DMS 273 (cell line): ENCODE measurements at regions not wholly inside any gene's neighbourhood (a gene's known extent, or its start where the extent isn't known, plus 50 kb on each side); places are given as distances from the start of the nearest gene placed in this dataset.

Experiments
- DNase-seq: peaks from one replicate; lab custom pipeline; 2025; ENCODE audit not compliant: unreplicated experiment; lab: John Stamatoyannopoulos, UW

DNA sequence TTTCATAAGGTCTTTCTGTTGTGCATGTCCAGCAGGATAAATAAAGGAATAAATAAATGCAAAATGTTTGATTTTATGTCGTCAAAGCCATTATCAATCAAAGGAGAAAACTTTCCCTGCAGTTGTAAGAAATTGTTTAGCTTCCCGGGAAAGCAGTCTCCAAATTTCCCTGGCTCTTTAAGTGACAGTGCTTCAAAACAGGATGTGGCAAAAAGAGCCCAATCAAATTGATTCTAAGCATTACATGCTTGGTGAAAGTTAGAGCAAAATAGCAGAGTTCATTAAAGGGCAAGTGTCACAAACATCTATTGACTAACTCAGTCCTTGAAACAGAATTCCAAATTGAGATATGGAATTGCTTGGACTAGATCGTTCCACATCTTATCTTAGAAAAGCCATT is 704.1 kb downstream of the PRELID2 start:
- DNase-seq, result no peak

DNA sequence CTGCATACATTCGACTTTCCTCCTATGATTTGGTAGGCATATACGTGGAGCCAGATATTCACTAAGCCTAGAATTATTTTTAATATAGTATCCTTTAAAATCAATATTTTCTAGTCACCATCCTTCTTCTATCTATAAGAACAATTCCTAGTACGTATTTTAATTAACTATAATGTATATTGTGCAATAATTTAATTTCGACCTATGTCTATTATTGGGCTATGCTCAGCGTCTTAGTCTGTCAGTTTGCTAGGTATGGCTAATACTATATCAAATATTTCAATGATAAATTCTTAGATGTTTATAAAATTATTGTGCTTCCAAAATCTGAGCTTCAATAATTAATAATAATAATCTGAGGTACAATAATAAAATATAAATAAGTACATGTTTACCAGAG is 705.3 kb downstream of the PRELID2 start:
- DNase-seq, result no peak

DNA sequence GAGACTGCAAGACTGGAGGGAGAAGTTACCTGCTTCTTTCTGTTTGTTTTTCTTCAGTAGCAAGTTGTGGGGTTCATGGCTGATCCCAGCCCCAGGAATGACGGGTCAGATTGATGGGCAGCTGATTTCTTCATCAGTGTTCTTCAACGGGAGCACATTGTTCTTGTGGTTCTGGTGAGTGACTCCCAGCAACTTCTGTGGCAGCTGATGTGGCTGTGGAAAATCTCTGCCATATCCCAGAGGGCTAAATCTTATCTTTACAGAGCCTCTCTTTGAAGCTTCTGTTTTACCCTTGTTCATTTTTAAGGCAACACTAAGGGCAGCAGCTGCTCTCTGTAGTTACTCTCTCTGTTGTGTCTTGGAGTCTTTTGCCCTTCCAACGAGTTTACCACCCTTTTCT is 710.3 kb downstream of the PRELID2 start:
- no peak for DNase-seq

DNA sequence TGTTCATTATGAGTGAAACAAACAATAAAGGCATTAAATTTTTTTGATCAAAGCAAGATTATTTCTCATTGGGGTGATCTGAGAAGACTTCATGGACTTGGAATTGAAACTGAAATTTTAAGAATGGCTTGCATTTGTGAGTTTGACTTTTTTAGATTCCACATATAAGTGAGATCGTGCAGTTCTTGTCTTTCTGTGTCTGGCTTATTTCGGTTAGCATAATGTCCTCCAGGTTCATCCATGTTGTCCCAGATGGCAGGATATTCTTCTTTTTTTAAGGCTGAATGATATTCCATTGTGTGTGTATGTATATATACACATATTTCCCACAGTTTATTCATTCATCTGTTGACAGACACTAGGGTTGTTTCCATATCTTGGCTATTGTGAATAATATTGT is 716.5 kb downstream of the PRELID2 start:
- DNase-seq, result no peak

DNA sequence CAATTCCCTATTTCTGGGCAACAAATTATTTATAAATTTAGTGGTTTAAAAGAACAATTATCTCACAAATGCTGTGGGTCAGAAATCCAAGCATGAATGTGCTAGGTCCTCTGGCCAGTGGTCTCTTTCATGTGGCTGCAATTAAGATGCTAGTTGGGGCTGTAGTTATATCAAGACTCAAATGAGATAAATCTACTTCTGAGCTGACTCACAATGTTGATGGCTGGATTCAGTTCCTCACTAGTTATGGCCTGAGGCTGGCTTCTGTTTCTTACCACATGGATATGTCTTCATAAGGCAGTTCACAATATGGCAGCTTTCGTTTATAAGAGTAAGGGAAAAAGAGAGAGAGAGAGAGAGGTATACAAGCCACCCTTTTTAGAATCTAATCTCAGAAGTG is 717.0 kb downstream of the PRELID2 start:
- DNase-seq, result no peak

DNA sequence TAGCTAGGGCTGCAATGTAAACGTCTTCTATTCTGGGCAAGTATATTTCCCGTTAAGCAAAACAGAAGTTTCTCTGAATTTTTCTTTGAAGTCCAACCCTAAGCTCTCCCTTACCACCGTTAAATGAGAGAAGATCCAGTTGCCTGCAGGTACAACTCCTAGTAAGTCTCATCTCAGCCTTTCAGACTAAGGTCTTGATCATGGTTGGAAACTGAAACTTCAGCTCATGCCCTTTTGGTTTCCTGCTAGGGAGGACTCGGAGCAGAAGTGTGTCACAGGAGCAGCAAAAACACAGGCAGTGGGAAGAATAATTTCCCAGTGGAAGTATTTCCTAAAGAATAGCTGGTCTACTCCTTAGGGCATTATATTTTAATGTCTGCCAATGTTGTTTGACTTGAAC is 717.9 kb downstream of the PRELID2 start:
- DNase-seq, result no peak

DNA sequence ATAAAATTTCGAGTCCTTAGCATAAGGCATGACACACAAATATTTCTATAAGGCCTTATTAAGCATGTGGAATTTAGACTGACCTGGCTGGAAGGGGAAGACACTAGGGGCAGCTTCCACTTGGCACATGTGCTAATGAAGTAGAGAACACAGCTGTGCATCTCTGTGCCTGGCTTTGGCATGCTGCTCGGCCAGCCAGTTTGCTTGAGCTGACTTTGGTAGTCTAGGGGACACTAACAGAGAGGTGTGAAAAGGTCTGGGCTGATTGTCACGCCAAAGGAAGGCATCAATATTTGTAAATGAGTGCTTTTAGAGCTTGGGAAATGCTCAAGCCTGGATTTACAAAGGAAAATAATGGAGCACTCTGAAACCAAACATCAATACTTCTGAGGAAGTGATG is 723.7 kb downstream of the PRELID2 start:
- DNase-seq, result no peak

DNA sequence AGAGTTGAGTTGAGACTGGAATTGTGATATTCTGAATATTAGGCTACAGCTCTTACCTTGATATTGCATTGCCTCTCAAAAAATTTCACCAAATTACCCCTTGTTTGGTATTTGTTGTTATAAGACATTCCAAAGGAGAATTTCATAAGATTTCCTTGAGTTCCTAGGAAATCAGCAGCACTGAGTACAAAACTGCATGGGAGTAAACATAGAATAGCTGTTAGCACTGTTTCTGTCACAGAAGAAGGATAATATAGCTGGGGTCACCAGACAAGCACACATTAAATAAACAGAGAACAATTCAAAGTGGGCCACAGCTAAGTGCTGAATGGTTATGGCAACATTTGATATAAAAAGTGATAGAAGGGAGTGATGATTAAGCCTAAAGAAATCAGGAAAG is 724.3 kb downstream of the PRELID2 start:
- DNase-seq, result no peak

DNA sequence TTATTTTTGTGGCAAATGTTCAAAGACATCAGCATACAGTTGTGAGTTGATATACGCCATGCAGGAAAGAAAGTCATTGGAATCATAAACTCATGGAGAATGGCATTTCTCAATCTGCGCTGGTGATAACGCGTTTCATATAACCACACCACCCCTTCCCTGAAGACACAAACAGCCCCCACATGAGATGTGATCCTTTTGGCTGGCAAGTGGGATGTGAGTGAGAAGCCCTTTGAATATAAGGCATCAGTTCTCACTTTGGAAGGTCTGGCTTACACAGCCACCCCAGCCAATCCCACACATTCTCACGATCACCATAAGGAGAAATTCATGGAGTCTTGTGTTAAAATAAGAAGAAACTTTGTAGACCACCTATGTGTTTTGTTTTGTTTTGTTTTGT is 725.0 kb downstream of the PRELID2 start:
- no peak for DNase-seq

DNA sequence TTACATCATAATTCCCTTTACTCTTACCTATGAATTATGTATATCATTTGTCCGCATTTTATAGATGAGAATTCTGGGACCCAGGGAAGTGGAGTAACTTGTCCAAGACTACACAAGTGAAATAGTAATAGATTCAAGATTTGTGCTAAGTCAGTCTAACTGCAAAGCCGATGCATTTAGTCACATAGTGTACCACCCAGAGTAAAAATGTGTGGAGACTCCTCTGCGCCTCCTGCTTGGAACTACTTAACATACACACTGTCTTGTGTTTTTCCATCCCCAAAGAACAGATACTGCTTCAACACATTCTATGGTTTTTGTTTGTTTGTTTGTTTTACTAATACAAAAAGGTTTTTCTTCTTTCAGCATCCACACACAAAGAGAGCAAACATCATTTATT is 729.8 kb downstream of the PRELID2 start:
- DNase-seq, result no peak

DNA sequence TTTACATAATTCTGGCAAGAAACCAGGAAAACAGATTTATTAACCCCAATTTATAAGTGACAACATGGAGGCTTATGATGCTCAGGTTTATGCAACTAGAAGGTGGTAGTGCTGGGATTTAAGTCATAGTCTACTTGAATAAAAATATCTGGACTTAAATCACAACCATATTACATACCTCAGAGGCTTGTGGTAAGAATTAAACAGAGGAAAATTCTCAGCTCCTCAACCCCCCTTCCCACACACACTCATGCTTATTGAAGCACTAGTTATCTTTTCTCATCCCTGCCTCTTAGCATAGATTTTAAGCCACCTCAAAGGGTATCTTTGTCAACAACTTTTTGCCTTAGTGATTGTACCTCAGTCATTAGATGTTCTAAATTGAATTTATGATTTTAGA is 731.0 kb downstream of the PRELID2 start:
- DNase-seq, result no peak

DNA sequence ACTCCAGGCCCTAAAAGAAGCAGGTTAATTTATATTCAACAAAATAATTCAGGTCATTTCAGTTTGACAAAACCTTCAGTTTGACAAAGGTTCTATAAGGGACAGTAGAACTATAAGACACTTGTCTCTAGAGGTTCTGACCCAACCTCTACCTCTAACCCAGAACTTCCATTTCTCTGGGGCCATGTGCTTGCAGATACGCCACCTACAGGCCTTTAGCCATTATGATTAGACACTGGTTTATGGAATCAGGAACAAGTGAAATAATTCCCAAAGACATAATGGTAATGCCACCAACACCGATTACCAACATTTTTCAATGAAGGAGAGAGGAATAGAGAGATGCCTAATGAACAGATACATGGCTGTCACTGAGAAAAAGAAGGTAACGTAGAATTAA is 733.9 kb downstream of the PRELID2 start:
- peak; percentile 11 for DNase-seq

DNA sequence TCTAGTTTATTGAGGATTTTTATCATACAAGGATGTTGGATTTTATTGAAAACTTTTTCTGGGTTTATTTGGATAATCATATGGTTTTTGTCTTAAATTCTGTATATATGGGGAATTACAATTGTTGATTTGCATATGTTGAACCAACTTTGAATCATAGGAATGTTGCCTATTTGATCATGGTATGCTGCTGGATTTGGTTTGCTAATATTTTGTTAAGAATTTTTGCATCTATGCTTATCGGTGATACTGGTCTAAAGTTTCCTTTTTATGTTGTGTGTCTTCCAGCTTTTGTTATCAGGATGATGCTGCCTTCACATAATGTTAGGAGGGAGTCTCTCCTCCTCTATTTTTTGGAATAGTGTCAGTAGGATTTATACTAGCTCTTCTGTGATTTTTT is 745.0 kb downstream of the PRELID2 start:
- DNase-seq, result no peak

DNA sequence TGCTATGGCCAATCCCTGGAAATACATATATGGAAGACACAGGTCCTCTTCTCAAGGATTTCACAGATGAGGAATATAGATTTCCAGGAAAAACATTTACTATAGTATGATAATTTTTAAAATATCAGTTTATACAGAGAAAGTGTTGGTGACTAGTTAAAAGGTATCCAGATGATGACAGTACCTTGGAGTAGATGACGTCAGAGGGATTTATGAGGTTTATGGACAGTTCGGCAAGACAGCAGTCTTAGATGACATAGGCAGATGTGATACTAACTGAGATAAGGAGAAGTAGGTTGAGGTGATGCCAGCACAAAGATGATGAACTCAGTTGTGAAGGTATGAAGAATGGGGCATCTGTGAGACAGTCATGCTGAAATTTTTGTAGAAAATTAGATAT is 750.3 kb downstream of the PRELID2 start:
- DNase-seq, result no peak

DNA sequence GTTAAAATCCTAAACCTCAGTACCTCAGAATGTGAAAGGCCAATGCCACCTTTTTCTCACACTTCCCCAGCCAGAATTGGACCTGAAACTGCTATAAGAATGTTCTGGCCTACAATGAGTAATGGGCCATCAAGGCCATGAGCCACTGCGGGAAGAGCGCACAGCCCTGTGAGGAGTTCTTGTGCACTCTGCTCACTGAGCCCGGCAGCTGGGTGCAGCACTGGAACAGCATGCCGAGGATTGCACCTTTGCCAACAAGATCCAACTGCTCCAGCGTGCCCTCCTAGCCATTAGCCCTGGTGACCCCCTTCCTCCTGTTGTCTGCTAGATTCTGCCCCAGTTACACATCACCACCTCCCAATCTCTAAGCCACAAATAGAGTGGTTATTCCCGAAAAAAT is 758.1 kb downstream of the PRELID2 start:
- no peak for DNase-seq

DNA sequence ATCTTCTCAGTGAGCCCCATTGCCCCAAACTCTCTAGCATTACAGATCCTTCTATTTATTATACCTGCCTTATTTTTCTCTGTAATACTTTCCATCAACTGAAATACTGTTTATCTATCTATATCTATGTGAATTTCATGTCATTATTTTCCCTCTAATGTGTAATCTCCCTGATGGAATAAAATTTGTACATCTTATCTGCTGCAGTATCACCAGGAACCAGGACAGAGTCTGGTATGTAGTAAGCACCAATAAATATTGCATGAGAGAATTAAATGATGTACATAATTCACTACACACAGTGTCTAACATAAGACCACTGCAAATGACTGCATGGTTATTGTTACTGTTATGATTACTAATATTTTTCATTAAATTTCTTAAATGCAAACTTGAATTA is 759.1 kb downstream of the PRELID2 start:
- no peak for DNase-seq

DNA sequence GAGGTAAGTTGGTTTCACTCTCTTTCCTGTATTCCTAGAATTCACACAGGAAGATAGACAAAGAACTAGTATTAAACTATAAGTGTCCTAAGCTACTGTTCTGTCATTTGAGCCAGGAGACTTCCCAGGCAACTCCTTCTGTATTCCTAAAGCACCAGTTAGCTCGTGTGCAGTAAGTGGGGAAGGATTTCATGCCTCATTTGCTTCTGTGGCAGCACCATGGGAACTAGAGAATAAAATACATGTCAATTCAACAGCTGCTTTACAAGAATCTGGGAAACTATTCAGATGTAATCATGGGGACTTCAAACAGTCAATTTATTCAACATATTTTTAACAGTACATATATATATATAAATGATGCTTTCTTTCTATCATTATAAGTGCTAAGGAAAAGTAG is 762.3 kb downstream of the PRELID2 start:
- DNase-seq, result no peak

DNA sequence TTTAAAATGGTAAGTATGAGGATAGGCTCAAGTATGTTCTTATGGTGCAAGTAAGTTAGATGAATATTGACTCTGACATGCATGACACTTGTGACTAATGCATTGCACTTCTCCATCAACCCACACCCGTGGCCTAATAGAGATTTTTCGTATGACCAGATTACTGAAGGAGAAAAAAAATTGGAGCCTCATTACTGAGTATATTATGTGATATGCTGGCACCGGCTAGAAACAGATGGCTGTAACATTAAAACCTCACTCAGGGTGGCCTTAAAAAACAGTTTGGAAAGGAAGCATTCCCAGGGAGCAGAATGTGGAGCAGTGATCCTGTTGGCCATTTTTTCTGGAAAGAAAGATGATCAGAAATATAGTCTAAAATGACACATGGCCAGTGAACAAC is 766.4 kb downstream of the PRELID2 start:
- DNase-seq, result no peak

DNA sequence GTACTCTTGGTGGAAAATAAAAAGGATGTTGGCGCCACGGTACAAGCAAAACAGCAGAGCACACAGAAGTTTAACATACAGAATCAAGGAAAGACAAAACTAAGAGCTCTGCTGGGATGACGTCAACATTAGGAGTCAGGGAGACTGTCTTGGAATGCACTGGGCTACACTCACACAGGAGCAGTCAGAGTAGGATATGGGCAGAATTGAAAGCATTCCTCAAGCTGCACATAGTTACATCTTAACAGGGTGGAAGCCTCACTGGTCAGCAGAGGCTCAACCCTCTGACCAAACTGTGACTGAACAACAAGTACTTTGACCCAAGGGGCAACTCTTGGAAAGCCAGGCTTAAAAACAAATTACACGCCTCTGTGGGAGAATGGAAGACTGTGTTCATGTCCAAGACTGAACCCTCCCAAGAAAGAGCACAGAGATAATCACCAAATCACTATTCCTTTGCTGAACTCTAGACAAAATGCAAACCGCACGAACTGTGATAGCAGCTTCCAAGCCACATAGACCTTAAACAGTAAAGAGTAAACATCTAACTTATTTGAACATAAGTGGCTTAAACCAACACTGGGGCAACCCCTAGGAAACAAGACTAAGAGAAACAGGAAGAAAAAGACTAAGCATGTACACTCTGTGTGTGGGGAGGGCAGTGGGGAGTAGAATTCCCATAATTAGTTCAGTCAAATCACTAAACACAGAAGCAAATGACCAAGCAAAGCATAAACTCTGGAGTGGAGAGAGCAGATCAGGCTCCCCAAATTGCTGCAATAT is 772.7 kb downstream of the PRELID2 start:
- DNase-seq, result no peak

DNA sequence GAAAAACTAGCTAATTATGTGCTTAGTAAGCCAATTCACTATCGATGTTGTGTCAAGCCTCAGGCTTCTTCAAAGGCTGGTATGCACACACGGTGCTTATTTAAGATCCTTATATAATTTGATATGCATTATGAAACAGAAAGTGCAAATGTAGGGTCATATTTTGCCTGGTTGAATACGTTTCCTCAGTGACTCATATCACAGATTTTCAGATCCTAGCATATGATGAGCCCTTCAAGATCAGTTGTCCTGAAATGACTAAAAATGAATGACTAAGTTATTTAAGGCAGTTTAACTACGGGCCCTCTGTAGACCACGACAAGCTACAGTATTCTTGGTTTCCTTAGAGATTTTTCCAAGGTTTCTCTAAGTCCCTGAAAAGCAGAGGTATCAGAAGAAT is 778.3 kb downstream of the PRELID2 start:
- DNase-seq, result no peak

DNA sequence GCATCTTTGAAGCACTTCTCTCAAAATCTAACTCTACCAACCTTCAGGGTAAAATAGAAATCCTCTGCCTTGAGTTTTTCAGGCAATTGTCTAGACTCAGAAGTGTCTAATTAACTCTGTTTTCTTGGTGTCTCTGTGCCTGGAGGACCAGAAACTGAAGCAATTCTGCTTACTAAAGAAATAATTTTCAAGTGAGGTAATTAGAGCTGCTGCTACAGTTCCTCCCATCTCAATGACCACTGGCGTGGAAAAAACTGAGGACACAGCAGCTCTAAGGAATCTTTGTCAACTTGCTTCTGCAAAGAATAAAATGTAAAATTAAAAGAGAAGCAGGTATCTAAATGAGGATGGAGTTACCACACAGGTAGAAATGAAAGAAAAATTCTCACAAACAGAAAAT is 785.0 kb downstream of the PRELID2 start:
- no peak for DNase-seq

DNA sequence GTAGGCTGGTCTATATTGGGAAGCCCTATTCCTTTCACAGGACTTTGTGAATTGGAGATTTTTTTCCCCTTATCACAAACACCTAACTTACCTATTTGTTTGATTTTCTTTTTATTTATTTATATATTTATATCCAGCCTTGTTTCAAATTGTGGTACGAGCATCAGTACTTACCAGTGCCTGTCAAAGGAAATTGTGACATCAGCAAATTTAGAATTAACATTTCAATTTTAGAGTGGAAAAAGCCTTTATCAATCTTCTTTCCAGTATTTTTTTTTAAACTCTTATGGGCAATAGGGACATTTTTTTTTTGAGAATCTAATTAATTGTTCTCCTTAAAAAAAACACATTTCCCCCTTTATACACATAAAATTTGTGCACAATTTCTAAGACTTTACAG is 790.2 kb downstream of the PRELID2 start:
- no peak for DNase-seq

DNA sequence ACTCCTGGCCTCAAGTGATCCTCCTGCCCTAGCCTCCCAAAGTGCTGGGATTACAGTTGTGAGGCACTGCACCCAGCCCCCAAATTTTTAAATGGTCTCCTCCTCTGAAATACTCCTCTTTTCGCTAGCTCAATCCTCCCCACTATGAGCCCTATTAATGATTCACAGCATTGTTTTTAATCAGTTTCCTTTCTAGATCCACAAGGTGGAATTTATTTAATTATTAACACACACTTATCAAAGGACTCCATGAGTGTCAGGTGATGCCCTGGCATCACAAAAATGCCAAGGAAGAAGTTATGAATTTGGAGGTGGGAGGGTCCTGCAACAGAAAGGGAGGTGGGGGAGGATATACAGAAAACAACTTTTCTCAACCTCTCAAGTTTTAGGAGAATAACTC is 806.5 kb downstream of the PRELID2 start:
- no peak for DNase-seq
